ENCODE measurements at regions not wholly inside any gene's neighbourhood (a gene's known extent, or its start where the extent isn't known, plus 50 kb on each side); places are given as distances from the start of the nearest gene placed in this dataset.
A peak's percentile ranks its signal among the peaks of the same experiment; 100 is the strongest.
"Not testable (repeated sequence)": the region's sequence is repeated elsewhere in the genome, so short reads cannot be mapped to it uniquely, and the experiment has no call there.

- TF ChIP-seq, protein P1, sequence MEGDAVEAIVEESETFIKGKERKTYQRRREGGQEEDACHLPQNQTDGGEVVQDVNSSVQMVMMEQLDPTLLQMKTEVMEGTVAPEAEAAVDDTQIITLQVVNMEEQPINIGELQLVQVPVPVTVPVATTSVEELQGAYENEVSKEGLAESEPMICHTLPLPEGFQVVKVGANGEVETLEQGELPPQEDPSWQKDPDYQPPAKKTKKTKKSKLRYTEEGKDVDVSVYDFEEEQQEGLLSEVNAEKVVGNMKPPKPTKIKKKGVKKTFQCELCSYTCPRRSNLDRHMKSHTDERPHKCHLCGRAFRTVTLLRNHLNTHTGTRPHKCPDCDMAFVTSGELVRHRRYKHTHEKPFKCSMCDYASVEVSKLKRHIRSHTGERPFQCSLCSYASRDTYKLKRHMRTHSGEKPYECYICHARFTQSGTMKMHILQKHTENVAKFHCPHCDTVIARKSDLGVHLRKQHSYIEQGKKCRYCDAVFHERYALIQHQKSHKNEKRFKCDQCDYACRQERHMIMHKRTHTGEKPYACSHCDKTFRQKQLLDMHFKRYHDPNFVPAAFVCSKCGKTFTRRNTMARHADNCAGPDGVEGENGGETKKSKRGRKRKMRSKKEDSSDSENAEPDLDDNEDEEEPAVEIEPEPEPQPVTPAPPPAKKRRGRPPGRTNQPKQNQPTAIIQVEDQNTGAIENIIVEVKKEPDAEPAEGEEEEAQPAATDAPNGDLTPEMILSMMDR (conservative IDR thresholded peaks at IDR 0.05), result peak; percentile 91
- Mint-ChIP-seq H3K4me1 (peaks cover 2% of the 10 kb centered on the region), H3K9me3 (peaks cover 5% of the 10 kb centered on the region)
Observed at GRCh38 chr9:764105-764524, 77.4 kb upstream of the DMRT1 start.

DNA sequence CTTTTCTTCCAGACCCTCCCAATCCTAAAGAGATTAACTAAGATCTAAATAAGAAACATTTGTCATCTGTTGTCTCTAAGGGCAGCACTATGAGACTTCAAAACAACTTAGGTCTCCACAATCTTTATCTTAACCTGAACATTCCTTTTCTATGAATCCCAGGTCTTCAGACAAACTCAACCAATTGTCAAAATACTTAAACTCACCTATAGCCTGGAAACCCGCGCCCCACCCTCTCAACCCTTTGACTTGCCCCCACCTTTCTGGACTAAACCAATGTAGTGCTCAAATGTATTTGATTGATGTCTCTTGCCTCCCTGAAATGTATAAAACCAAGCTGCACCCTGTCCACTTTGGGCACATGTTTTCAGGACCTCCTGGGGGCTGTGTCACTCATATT is 76.5 kb upstream of the DMRT1 start:
- TF ChIP-seq, protein P1 (conservative IDR thresholded peaks at IDR 0.05), result no peak

More at GRCh38 chr9:764105-764524, 77.4 kb upstream of the DMRT1 start:
- peaks cover 3% of the 10 kb centered on the region for H3K27me3 Mint-ChIP-seq (ENCODE audit: insufficient read depth)
- H3K27ac Mint-ChIP-seq, result no peak overlapping the region
- no peak overlapping the region for H3K4me3 ChIP-seq (ENCODE audit: low read length)
- WGBS, 2 experiments (ENCODE audit: insufficient coverage in 1 of 2, insufficient read length in 1 of 2), result 84 to 91% methylated on average over 4 to 12 of the region's 12 CpGs
- no peaks in the 10 kb centered on the region for H3K36me3 Mint-ChIP-seq (ENCODE audit: low read depth)
- H3K27me3 ChIP-seq (ENCODE audit: control insufficient read depth, insufficient read depth, low read length, poor library complexity, severe bottlenecking), result no peaks in the 10 kb centered on the region
- no peak overlapping the region for H3K9ac ChIP-seq (ENCODE audit: extremely low read depth, low read length, poor library complexity, severe bottlenecking)
- H3K27ac ChIP-seq (ENCODE audit: low read depth, low read length), result no peak overlapping the region
- no peaks in the 10 kb centered on the region for H3K36me3 ChIP-seq (ENCODE audit: control insufficient read depth, insufficient read depth, low read length)
- no peaks in the 10 kb centered on the region for H3K9me3 ChIP-seq (ENCODE audit: control insufficient read depth, low read length)
- no peak overlapping the region for H3K4me3 Mint-ChIP-seq
- no peaks in the 10 kb centered on the region for H3K4me1 ChIP-seq (ENCODE audit: control insufficient read depth, insufficient read depth, low read length)
- peak; percentile 92 for DNase-seq

GRCh38 chr9:767061-767561 is 74.4 kb upstream of the DMRT1 start:
- not testable (repeated sequence) for H3K4me3 ChIP-seq (ENCODE audit: low read length); H3K27me3 ChIP-seq (ENCODE audit: control insufficient read depth, insufficient read depth, low read length, poor library complexity, severe bottlenecking); H3K4me1 ChIP-seq (ENCODE audit: control insufficient read depth, insufficient read depth, low read length); H3K36me3 Mint-ChIP-seq (ENCODE audit: low read depth); H3K9ac ChIP-seq (ENCODE audit: extremely low read depth, low read length, poor library complexity, severe bottlenecking); H3K4me3 Mint-ChIP-seq; H3K27ac ChIP-seq (ENCODE audit: low read depth, low read length); H3K36me3 ChIP-seq (ENCODE audit: control insufficient read depth, insufficient read depth, low read length); H3K9me3 ChIP-seq (ENCODE audit: control insufficient read depth, low read length); H3K27ac Mint-ChIP-seq; H3K27me3 Mint-ChIP-seq (ENCODE audit: insufficient read depth); DNase-seq; H3K4me1 Mint-ChIP-seq
- WGBS, 2 experiments (ENCODE audit: insufficient coverage in 1 of 2, insufficient read length in 1 of 2), result 93 to 97% methylated on average over 6 to 9 of the region's 9 CpGs
- H3K9me3 Mint-ChIP-seq, result peaks cover 22% of the 10 kb centered on the region

More for the DNA sequence above, 76.5 kb upstream of the DMRT1 start:
- Mint-ChIP-seq H3K4me1 (peaks cover 2% of the 10 kb centered on the region), H3K9me3 (peaks cover 13% of the 10 kb centered on the region), H3K27ac (no peak overlapping the region), H3K36me3 (ENCODE audit: low read depth) (no peaks in the 10 kb centered on the region), H3K27me3 (ENCODE audit: insufficient read depth) (peaks cover 3% of the 10 kb centered on the region), H3K4me3 (no peak overlapping the region)
- H3K27me3 ChIP-seq (ENCODE audit: control insufficient read depth, insufficient read depth, low read length, poor library complexity, severe bottlenecking), result no peaks in the 10 kb centered on the region
- no peak overlapping the region for H3K4me3 ChIP-seq (ENCODE audit: low read length)
- H3K27ac ChIP-seq (ENCODE audit: low read depth, low read length), result no peak overlapping the region
- no peaks in the 10 kb centered on the region for H3K36me3 ChIP-seq (ENCODE audit: control insufficient read depth, insufficient read depth, low read length)
- WGBS, 2 experiments (ENCODE audit: insufficient coverage in 1 of 2, insufficient read length in 1 of 2), result 87 to 92% methylated on average over 2 of the region's 2 CpGs
- H3K4me1 ChIP-seq (ENCODE audit: control insufficient read depth, insufficient read depth, low read length), result no peaks in the 10 kb centered on the region
- no peak overlapping the region for H3K9ac ChIP-seq (ENCODE audit: extremely low read depth, low read length, poor library complexity, severe bottlenecking)
- DNase-seq, result peak; percentile 44
- H3K9me3 ChIP-seq (ENCODE audit: control insufficient read depth, low read length), result no peaks in the 10 kb centered on the region

GRCh38 chr9:776086-776485 is 65.4 kb upstream of the DMRT1 start:
- Histone ChIP-seq H3K4me1 (ENCODE audit: control insufficient read depth, insufficient read depth, low read length) (no peaks in the 10 kb centered on the region), H3K9me3 (ENCODE audit: control insufficient read depth, low read length) (peaks cover 22% of the 10 kb centered on the region), H3K27me3 (ENCODE audit: control insufficient read depth, insufficient read depth, low read length, poor library complexity, severe bottlenecking) (no peaks in the 10 kb centered on the region), H3K9ac (ENCODE audit: extremely low read depth, low read length, poor library complexity, severe bottlenecking) (no peak overlapping the region), H3K27ac (ENCODE audit: low read depth, low read length) (no peak overlapping the region), H3K36me3 (ENCODE audit: control insufficient read depth, insufficient read depth, low read length) (no peaks in the 10 kb centered on the region), H3K4me3 (ENCODE audit: low read length) (no peak overlapping the region)
- Mint-ChIP-seq H3K27ac (no peak overlapping the region), H3K27me3 (ENCODE audit: insufficient read depth) (peaks cover 2% of the 10 kb centered on the region), H3K4me1 (peaks cover 4% of the 10 kb centered on the region), H3K36me3 (ENCODE audit: low read depth) (no peaks in the 10 kb centered on the region), H3K4me3 (no peak overlapping the region), H3K9me3 (peaks cover 40% of the 10 kb centered on the region)
- TF ChIP-seq, protein P1 (conservative IDR thresholded peaks at IDR 0.05), result no peak
- 47% methylated on average over 2 of the region's 2 CpGs; no CpG with 5 or more reads in 1 of the 2 experiments for WGBS, 2 experiments (ENCODE audit: insufficient coverage in 1 of 2, insufficient read length in 1 of 2)
- no peak for DNase-seq
